ENCODE measurements at regions not wholly inside any gene's neighbourhood (a gene's known extent, or its start where the extent isn't known, plus 50 kb on each side); places are given as distances from the start of the nearest gene placed in this dataset.

- DNase-seq = no peak
- H3K4me1 Mint-ChIP-seq (ENCODE audit: low read depth, unreplicated experiment) = peaks cover 11% of the 10 kb centered on the region
- H3K36me3 ChIP-seq (ENCODE audit: control insufficient read depth, insufficient read depth, low read length) = 0 out of 2 replicates have a peak, but pooled peaks cover 1% of the 10 kb centered on the region
- H3K36me3 Mint-ChIP-seq (ENCODE audit: insufficient read depth, unreplicated experiment) = no peaks in the 10 kb centered on the region
- no peak overlapping the region for H3K27ac Mint-ChIP-seq (ENCODE audit: unreplicated experiment)
- H3K9me3 ChIP-seq = peaks cover 31% of the 10 kb centered on the region
- intact Hi-C loops (cut with micrococcal nuclease; ENCODE audit: unreplicated experiment) = no loop called here
- ChIA-PET CTCF (no interaction called here), POLR2A (no interaction called here)
- no peak for TF ChIP-seq CTCF (IDR thresholded peaks at IDR 0.05; ENCODE audit: insufficient read depth in 1 of 2, low read depth in 1 of 2, low read length in 1 of 2, severe bottlenecking in 1 of 2, unreplicated experiment in 1 of 2)
- H3K4me3 Mint-ChIP-seq (ENCODE audit: unreplicated experiment) = no peak overlapping the region
- no peak overlapping the region for H3K4me3 ChIP-seq (ENCODE audit: low read depth, low read length)
- H3K27me3 ChIP-seq (replicated peaks; ENCODE audit: control insufficient read depth, insufficient read depth, low read length) = no peaks in the 10 kb centered on the region
- peaks cover 73% of the 10 kb centered on the region for H3K9me3 Mint-ChIP-seq (ENCODE audit: unreplicated experiment)
- no TSS peak for BruUV-seq (replicated peaks)
- no peaks in the 10 kb centered on the region for H3K27me3 Mint-ChIP-seq (ENCODE audit: insufficient read depth, unreplicated experiment)
- peaks cover 8% of the 10 kb centered on the region for H3K4me1 ChIP-seq
Observed at GRCh38 chr12:46504494-46504893, 131.9 kb upstream of the SLC38A2 start.

GRCh38 chr12:46503637-46504175 is 131.1 kb upstream of the SLC38A2 start:
- H3K36me3 Mint-ChIP-seq (ENCODE audit: insufficient read depth, unreplicated experiment) = no peaks in the 10 kb centered on the region
- 0 out of 2 replicates have a peak, but pooled peaks cover 1% of the 10 kb centered on the region for H3K36me3 ChIP-seq (ENCODE audit: control insufficient read depth, insufficient read depth, low read length)
- H3K27ac Mint-ChIP-seq (ENCODE audit: unreplicated experiment) = no peak overlapping the region
- POLR2A ChIA-PET = no interaction called here
- peaks cover 31% of the 10 kb centered on the region for H3K9me3 ChIP-seq
- TF ChIP-seq CTCF (IDR thresholded peaks at IDR 0.05; ENCODE audit: insufficient read depth in 1 of 2, low read depth in 1 of 2, low read length in 1 of 2, severe bottlenecking in 1 of 2, unreplicated experiment in 1 of 2) = no peak
- peaks cover 71% of the 10 kb centered on the region for H3K9me3 Mint-ChIP-seq (ENCODE audit: unreplicated experiment)
- peaks cover 6% of the 10 kb centered on the region for H3K4me1 Mint-ChIP-seq (ENCODE audit: low read depth, unreplicated experiment)
- no TSS peak for BruUV-seq (replicated peaks)
- CTCF ChIA-PET = no interaction called here
- DNase-seq = no peak
- no peak overlapping the region for H3K4me3 ChIP-seq (ENCODE audit: low read depth, low read length)
- H3K4me3 Mint-ChIP-seq (ENCODE audit: unreplicated experiment) = no peak overlapping the region
- intact Hi-C loops (cut with micrococcal nuclease; ENCODE audit: unreplicated experiment) = no loop called here
- no peaks in the 10 kb centered on the region for H3K27me3 Mint-ChIP-seq (ENCODE audit: insufficient read depth, unreplicated experiment)
- H3K4me1 ChIP-seq = no peaks in the 10 kb centered on the region; the same call in 1 of the 2 replicates
- no peaks in the 10 kb centered on the region for H3K27me3 ChIP-seq (replicated peaks; ENCODE audit: control insufficient read depth, insufficient read depth, low read length)

- Mint-ChIP-seq H3K36me3 (ENCODE audit: insufficient read depth, unreplicated experiment) (no peaks in the 10 kb centered on the region), H3K27ac (ENCODE audit: unreplicated experiment) (no peak overlapping the region), H3K27me3 (ENCODE audit: insufficient read depth, unreplicated experiment) (no peaks in the 10 kb centered on the region), H3K4me1 (ENCODE audit: low read depth, unreplicated experiment) (no peaks in the 10 kb centered on the region), H3K9me3 (ENCODE audit: unreplicated experiment) (peaks cover 46% of the 10 kb centered on the region), H3K4me3 (ENCODE audit: unreplicated experiment) (no peak overlapping the region)
- TF ChIP-seq CTCF (IDR thresholded peaks at IDR 0.05; ENCODE audit: insufficient read depth in 1 of 2, low read depth in 1 of 2, low read length in 1 of 2, severe bottlenecking in 1 of 2, unreplicated experiment in 1 of 2) = no peak
- Histone ChIP-seq H3K27me3 (replicated peaks; ENCODE audit: control insufficient read depth, insufficient read depth, low read length) (no peaks in the 10 kb centered on the region), H3K4me3 (ENCODE audit: low read depth, low read length) (no peak overlapping the region), H3K36me3 (ENCODE audit: control insufficient read depth, insufficient read depth, low read length) (no peaks in the 10 kb centered on the region), H3K4me1 (0 out of 2 replicates have a peak, but pooled peaks cover 5% of the 10 kb centered on the region), H3K9me3 (peaks cover 21% of the 10 kb centered on the region)
- ChIA-PET CTCF (no interaction called here), POLR2A (no interaction called here)
- intact Hi-C loops (cut with micrococcal nuclease; ENCODE audit: unreplicated experiment) = no loop called here
- BruUV-seq (replicated peaks) = no TSS peak
- no peak for DNase-seq
Observed at GRCh38 chr12:46500673-46501072, 128.1 kb upstream of the SLC38A2 start.
